ENCODE measurements at regions not wholly inside any gene's neighbourhood (a gene's known extent, or its start where the extent isn't known, plus 50 kb on each side); places are given as distances from the start of the nearest gene placed in this dataset.

DNA sequence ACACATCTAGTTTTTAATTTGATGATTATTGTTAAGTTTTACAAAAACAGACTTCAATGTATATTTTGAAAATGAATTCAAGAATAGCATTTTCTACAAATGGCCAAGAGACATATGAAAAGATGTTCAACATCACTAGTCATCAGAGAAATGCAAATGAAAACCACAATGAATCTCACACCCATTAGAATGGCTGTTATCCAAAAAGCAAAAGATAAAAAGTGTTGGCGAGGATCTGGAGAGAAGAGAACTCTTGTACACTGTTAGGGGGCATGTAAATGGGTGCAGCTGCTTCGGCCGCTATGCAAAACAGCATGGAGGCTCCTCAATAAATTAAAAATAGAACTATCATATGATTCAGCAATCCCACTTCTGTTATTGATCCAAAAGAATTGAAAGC is 185.8 kb upstream of the CCN2 start:
- intact Hi-C loops (cut with DNase I; ENCODE audit: low total_unique reads), result no loop called here
- TF ChIP-seq CTCF (IDR thresholded peaks at IDR 0.05) (no peak), POLR2A (IDR thresholded peaks at IDR 0.05) (no peak), POLR2AphosphoS5 (IDR thresholded peaks at IDR 0.05) (no peak)
- H3K27me3 ChIP-seq, result no peaks in the 10 kb centered on the region
- no peak overlapping the region for H3K27ac ChIP-seq
- H3K4me1 ChIP-seq, result no peaks in the 10 kb centered on the region
- no peaks in the 10 kb centered on the region for H3K36me3 ChIP-seq
- no peak for DNase-seq (ENCODE audit: low spot score in 2 of 2)
- H3K4me3 ChIP-seq, result no peak overlapping the region
- no peaks in the 10 kb centered on the region for H3K9me3 ChIP-seq

GRCh38 chr6:132135409-132135808 is 184.2 kb upstream of the CCN2 start:
- intact Hi-C loops (cut with DNase I; ENCODE audit: low total_unique reads), result no loop called here
- H3K9me3 ChIP-seq, result no peaks in the 10 kb centered on the region
- no peaks in the 10 kb centered on the region for H3K4me1 ChIP-seq
- H3K36me3 ChIP-seq, result no peaks in the 10 kb centered on the region
- no peak overlapping the region for H3K4me3 ChIP-seq
- no peaks in the 10 kb centered on the region for H3K27me3 ChIP-seq
- no peak for TF ChIP-seq POLR2AphosphoS5 (IDR thresholded peaks at IDR 0.05)
- TF ChIP-seq CTCF (IDR thresholded peaks at IDR 0.05), result no peak
- no peak for TF ChIP-seq POLR2A (IDR thresholded peaks at IDR 0.05)
- no peak for DNase-seq (ENCODE audit: low spot score in 2 of 2)
- H3K27ac ChIP-seq, result no peak overlapping the region

DNA sequence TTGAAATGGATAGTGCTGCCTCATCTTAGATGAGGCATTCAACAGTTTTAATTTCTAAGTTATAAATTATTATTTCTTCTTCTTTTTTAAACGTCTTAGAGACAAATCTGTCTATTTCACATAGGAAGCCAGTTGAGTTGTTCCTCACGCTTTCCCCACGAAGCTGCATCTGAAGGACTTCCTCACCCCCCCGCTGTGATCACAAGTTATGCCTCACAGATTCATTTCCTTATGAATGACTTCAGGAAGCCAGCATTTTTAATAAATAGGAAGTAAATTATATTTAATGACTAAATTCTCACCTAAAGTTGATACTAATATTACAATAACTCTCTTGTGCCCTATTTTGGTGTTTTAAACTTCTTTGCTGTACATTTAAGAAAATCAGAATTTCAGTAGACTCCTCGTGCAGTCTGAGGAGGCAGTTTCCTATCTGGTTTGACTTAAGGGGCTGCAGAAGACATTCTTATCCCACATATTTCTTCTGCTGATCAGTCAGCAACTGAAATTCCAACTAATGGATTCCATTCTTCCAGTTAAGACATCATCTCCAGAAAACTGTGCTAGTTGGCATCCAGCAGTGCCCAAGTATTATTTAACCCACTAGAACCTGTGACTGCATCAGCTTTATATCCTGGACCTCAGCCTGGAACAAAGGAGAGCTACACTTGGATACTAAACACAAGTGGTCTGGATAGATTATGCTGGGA is 182.7 kb upstream of the CCN2 start:
- DNase-seq (ENCODE audit: low spot score in 2 of 2), result no peak
- Histone ChIP-seq H3K9me3 (no peaks in the 10 kb centered on the region), H3K27ac (peak overlapping the region; percentile 31 to 84), H3K4me3 (no peak overlapping the region), H3K36me3 (no peaks in the 10 kb centered on the region), H3K4me1 (no peaks in the 10 kb centered on the region), H3K27me3 (no peaks in the 10 kb centered on the region)
- no peak for TF ChIP-seq CTCF (IDR thresholded peaks at IDR 0.05)
- TF ChIP-seq POLR2AphosphoS5 (IDR thresholded peaks at IDR 0.05), result no peak
- no peak for TF ChIP-seq POLR2A (IDR thresholded peaks at IDR 0.05)
- intact Hi-C loops (cut with DNase I; ENCODE audit: low total_unique reads), result no loop called here

DNA sequence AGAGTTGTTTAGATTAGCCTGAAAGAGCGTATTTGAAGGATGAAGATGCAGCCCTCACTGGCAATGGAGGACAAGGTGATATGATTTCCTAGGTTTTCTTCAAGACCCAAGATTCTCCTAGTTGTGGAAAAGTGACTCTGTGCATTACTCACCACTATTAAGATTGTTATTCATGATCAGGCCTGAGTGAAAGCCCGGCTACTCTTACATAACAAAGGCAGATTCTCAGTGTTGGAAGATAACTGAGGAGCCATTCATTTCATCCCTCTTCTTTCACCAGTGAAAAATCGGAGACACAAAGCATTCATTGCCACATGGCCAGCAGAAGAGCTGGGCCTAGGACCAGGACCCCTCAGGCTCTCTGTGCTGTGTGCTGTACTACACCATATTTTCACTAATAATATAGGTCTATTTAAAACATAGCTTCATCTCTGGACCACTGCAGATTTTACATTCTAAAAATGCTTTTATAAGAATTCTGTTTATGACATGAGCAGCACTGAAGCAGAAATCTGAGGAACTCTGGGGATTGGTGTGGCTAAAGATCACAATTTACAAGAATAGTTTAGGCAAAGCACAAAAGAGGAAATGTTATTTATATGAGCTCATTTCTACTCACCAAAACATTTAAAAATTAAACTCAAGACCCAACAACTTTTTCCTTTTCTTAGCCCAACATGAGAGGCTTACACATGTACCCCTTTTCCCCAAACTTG is 181.9 kb upstream of the CCN2 start:
- intact Hi-C loops (cut with DNase I; ENCODE audit: low total_unique reads), result no loop called here

More for the DNA sequence above, 181.9 kb upstream of the CCN2 start:
- no peaks in the 10 kb centered on the region for H3K36me3 ChIP-seq
- H3K4me1 ChIP-seq, result no peaks in the 10 kb centered on the region
- H3K9me3 ChIP-seq, result no peaks in the 10 kb centered on the region
- TF ChIP-seq POLR2AphosphoS5 (IDR thresholded peaks at IDR 0.05) (no peak), CTCF (IDR thresholded peaks at IDR 0.05) (no peak), POLR2A (IDR thresholded peaks at IDR 0.05) (no peak)
- no peak for DNase-seq (ENCODE audit: low spot score in 2 of 2)
- H3K27ac ChIP-seq, result peak overlapping the region; percentile 5 to 84
- H3K27me3 ChIP-seq, result no peaks in the 10 kb centered on the region
- H3K4me3 ChIP-seq, result no peak overlapping the region
